ENCODE measurements at regions not wholly inside any gene's neighbourhood (a gene's known extent, or its start where the extent isn't known, plus 50 kb on each side); places are given as distances from the start of the nearest gene placed in this dataset.

GRCh38 chr2:71952572-71953188, 195.0 kb downstream of the CYP26B1 start:
- Histone ChIP-seq H3K9me3 (ENCODE audit: control insufficient read depth, low read length) (peaks cover 1% of the 10 kb centered on the region), H3K27ac (ENCODE audit: low read depth, low read length, severe bottlenecking) (no peak overlapping the region), H3K4me1 (ENCODE audit: control insufficient read depth, insufficient read depth, low read length, poor library complexity, severe bottlenecking) (peaks cover 9% of the 10 kb centered on the region), H3K36me3 (ENCODE audit: control insufficient read depth, insufficient read depth, low read length) (no peaks in the 10 kb centered on the region), H3K4me3 (ENCODE audit: extremely low read depth, insufficient read depth, low read length, poor library complexity, severe bottlenecking) (no peak overlapping the region)
- WGBS, 2 experiments (ENCODE audit: insufficient coverage in 2 of 2), result 86 to 94% methylated on average over 5 to 6 of the region's 6 CpGs

DNA sequence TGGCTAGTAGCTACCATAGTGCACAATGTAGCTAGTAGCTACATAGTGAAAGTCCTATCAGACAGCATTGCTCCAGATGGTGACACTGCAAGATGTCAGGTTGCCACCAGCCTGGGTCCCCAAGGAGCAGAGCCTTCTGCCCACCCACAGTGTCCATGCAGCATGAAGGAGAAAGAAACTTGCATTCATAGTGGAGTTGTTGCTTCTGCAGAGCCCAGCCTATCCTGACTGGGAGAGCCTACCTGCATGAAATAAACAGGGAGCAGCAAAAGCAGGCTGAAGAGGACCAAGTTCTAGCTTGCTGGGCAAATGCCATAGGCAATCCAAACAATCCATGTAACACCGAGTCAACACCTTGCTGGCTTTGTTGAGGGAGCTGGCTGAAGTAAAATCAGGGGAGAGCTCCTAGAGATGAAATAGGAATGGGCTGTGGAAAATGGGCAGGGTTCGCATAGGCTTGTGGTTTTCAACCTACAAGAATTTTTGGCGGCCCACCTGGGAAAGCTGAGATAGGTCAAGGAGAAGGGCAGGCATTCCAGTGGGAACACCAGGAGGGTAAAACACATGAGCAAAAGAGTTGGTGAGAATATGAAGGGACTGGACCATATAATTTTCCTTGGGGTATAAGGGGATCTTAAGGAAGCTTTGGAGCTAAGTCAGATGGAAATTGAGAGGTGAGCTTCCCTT, 195.8 kb downstream of the CYP26B1 start:
- H3K4me1 ChIP-seq (ENCODE audit: control insufficient read depth, insufficient read depth, low read length, poor library complexity, severe bottlenecking), result peaks cover 9% of the 10 kb centered on the region
- H3K27ac ChIP-seq (ENCODE audit: low read depth, low read length, severe bottlenecking), result no peak overlapping the region
- no peaks in the 10 kb centered on the region for H3K36me3 ChIP-seq (ENCODE audit: control insufficient read depth, insufficient read depth, low read length)
- no peaks in the 10 kb centered on the region for H3K9me3 ChIP-seq (ENCODE audit: control insufficient read depth, low read length)
- H3K4me3 ChIP-seq (ENCODE audit: extremely low read depth, insufficient read depth, low read length, poor library complexity, severe bottlenecking), result no peak overlapping the region
- WGBS, 2 experiments (ENCODE audit: insufficient coverage in 2 of 2), result 94 to 100% methylated on average over 2 to 3 of the region's 3 CpGs

DNA sequence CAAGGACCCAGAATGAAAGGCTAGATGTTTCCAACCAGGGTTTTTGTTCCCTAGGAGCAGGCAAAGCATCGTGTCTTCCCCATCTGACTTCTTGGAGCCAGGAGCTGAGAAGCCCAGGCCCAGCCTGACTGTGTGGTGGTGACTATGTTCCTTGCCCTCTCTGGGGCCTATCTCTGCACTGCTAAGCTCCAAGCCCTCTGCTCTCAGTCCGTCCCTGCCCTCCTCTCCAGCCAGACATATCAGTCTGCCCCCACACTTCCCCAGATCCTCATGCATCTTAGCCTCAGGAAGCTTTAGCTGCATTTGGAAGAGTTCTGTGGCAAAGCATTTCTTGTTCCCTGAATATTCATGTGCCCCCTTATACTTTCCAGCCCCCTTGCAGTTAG, 196.6 kb downstream of the CYP26B1 start:
- H3K4me3 ChIP-seq (ENCODE audit: extremely low read depth, insufficient read depth, low read length, poor library complexity, severe bottlenecking), result no peak overlapping the region
- WGBS, 2 experiments (ENCODE audit: insufficient coverage in 2 of 2), result 60 to 92% methylated on average over 1 to 2 of the region's 2 CpGs
- no peaks in the 10 kb centered on the region for H3K36me3 ChIP-seq (ENCODE audit: control insufficient read depth, insufficient read depth, low read length)
- no peaks in the 10 kb centered on the region for H3K9me3 ChIP-seq (ENCODE audit: control insufficient read depth, low read length)
- no peak overlapping the region for H3K27ac ChIP-seq (ENCODE audit: low read depth, low read length, severe bottlenecking)
- peaks cover 9% of the 10 kb centered on the region for H3K4me1 ChIP-seq (ENCODE audit: control insufficient read depth, insufficient read depth, low read length, poor library complexity, severe bottlenecking)

GRCh38 chr2:71950256-71951082, 197.2 kb downstream of the CYP26B1 start:
- Histone ChIP-seq H3K9me3 (ENCODE audit: control insufficient read depth, low read length) (no peaks in the 10 kb centered on the region), H3K36me3 (ENCODE audit: control insufficient read depth, insufficient read depth, low read length) (no peaks in the 10 kb centered on the region), H3K4me1 (ENCODE audit: control insufficient read depth, insufficient read depth, low read length, poor library complexity, severe bottlenecking) (peaks cover 9% of the 10 kb centered on the region), H3K27ac (ENCODE audit: low read depth, low read length, severe bottlenecking) (no peak overlapping the region), H3K4me3 (ENCODE audit: extremely low read depth, insufficient read depth, low read length, poor library complexity, severe bottlenecking) (no peak overlapping the region)
- 71 to 76% methylated on average over 3 of the region's 4 CpGs for WGBS, 2 experiments (ENCODE audit: insufficient coverage in 2 of 2)

- WGBS, 2 experiments (ENCODE audit: insufficient coverage in 2 of 2), result 92 to 100% methylated on average over 1 to 2 of the region's 3 CpGs
- no peak overlapping the region for H3K4me3 ChIP-seq (ENCODE audit: extremely low read depth, insufficient read depth, low read length, poor library complexity, severe bottlenecking)
- H3K27ac ChIP-seq (ENCODE audit: low read depth, low read length, severe bottlenecking), result no peak overlapping the region
These were observed 198.2 kb downstream of the CYP26B1 start for GRCh38 chr2:71949537-71949798.

GRCh38 chr2:71948781-71949536, 198.7 kb downstream of the CYP26B1 start:
- H3K4me1 ChIP-seq (ENCODE audit: control insufficient read depth, insufficient read depth, low read length, poor library complexity, severe bottlenecking), result peaks cover 9% of the 10 kb centered on the region
- no peak overlapping the region for H3K27ac ChIP-seq (ENCODE audit: low read depth, low read length, severe bottlenecking)
- 88 to 90% methylated on average over 9 to 10 of the region's 11 CpGs for WGBS, 2 experiments (ENCODE audit: insufficient coverage in 2 of 2)
- no peak overlapping the region for H3K4me3 ChIP-seq (ENCODE audit: extremely low read depth, insufficient read depth, low read length, poor library complexity, severe bottlenecking)
- no peaks in the 10 kb centered on the region for H3K9me3 ChIP-seq (ENCODE audit: control insufficient read depth, low read length)
- H3K36me3 ChIP-seq (ENCODE audit: control insufficient read depth, insufficient read depth, low read length), result no peaks in the 10 kb centered on the region

More at GRCh38 chr2:71949537-71949798, 198.2 kb downstream of the CYP26B1 start:
- no peaks in the 10 kb centered on the region for H3K9me3 ChIP-seq (ENCODE audit: control insufficient read depth, low read length)
- H3K36me3 ChIP-seq (ENCODE audit: control insufficient read depth, insufficient read depth, low read length), result no peaks in the 10 kb centered on the region
- peaks cover 9% of the 10 kb centered on the region for H3K4me1 ChIP-seq (ENCODE audit: control insufficient read depth, insufficient read depth, low read length, poor library complexity, severe bottlenecking)

DNA sequence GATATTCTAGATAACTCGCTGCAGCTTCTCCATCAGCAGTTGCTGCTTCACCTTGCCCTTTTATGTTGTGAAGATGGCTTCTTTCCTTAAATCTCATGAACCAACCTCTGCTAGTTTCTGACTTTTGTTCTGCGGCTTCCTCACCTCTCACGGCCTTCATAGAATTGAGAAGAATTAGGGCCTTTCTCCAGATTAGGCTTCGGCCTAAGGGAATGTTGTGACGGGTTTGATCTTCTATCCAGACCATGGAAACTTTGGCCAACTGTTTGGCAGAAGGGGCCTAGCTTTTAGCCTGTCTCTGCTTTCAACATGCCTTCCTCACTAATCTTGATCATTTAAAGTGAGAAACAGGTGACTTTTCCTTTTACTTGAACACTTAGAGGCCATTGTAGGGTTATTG, 199.9 kb downstream of the CYP26B1 start:
- peaks cover 9% of the 10 kb centered on the region for H3K4me1 ChIP-seq (ENCODE audit: control insufficient read depth, insufficient read depth, low read length, poor library complexity, severe bottlenecking)
- WGBS, 2 experiments (ENCODE audit: insufficient coverage in 2 of 2), result 80 to 88% methylated on average over 1 to 4 of the region's 5 CpGs
- H3K36me3 ChIP-seq (ENCODE audit: control insufficient read depth, insufficient read depth, low read length), result no peaks in the 10 kb centered on the region
- H3K9me3 ChIP-seq (ENCODE audit: control insufficient read depth, low read length), result no peaks in the 10 kb centered on the region
- H3K4me3 ChIP-seq (ENCODE audit: extremely low read depth, insufficient read depth, low read length, poor library complexity, severe bottlenecking), result no peak overlapping the region
- H3K27ac ChIP-seq (ENCODE audit: low read depth, low read length, severe bottlenecking), result no peak overlapping the region

DNA sequence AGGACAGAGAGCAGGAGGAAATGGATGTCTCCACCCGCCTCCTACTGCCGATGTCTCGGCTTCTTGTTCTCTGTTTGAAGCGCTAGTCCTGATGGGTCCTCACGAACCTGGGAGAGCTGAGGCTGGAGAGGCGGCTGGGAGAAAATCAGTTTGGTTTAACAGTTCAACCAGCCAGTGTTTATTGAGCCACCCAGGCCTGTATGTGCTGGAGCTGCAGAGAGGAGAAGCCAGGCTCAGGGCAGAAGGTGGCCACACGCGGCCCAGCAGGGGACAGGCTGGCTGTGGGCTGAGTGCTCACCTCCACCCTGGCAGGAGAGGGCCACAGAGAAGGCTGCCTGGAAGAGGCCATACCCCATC, 202.1 kb downstream of the CYP26B1 start:
- no peaks in the 10 kb centered on the region for H3K4me1 ChIP-seq (ENCODE audit: control insufficient read depth, insufficient read depth, low read length, poor library complexity, severe bottlenecking)
- no peaks in the 10 kb centered on the region for H3K9me3 ChIP-seq (ENCODE audit: control insufficient read depth, low read length)
- H3K36me3 ChIP-seq (ENCODE audit: control insufficient read depth, insufficient read depth, low read length), result no peaks in the 10 kb centered on the region
- 92 to 97% methylated on average over 5 to 8 of the region's 8 CpGs for WGBS, 2 experiments (ENCODE audit: insufficient coverage in 2 of 2)
- H3K27ac ChIP-seq (ENCODE audit: low read depth, low read length, severe bottlenecking), result no peak overlapping the region
- no peak overlapping the region for H3K4me3 ChIP-seq (ENCODE audit: extremely low read depth, insufficient read depth, low read length, poor library complexity, severe bottlenecking)

DNA sequence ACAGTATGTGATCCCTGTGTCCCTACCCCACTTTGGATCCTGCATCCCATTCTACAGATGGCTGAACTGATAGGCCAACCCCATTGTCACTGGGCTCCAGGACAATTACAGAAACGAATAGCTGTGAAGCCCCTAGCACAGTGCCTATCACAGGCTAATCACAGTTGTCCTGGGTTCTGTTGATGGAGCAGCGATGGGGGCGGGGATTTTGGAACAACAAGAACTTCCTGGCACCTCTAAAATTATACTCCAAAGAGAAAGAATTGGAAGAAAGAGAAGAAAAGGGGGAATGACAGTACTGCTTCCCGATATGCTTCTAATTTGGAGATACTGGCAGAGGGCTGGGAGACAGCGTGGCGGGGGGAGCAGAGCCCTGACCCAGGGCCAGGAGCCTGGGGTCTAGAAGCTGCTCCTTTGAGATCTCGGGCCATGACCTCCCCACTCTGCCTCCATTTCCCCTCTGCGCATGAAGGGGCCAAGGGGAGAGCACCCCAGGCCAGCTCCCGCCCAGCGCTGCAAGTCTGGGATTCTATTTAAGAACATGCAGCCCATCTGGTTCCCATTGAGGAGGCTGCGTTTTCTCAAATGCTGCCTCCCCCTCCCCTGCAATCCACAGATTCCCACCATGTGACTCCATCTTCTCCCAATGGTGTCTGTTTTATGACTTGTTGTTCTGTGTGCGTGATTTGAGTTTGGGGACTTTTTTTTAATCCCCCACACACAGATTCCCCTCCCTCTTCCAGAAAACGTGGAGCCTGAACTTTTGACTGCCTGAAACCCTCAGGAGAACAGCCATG, 202.7 kb downstream of the CYP26B1 start:
- no peak overlapping the region for H3K27ac ChIP-seq (ENCODE audit: low read depth, low read length, severe bottlenecking)
- H3K36me3 ChIP-seq (ENCODE audit: control insufficient read depth, insufficient read depth, low read length), result no peaks in the 10 kb centered on the region
- WGBS, 2 experiments (ENCODE audit: insufficient coverage in 2 of 2), result 89 to 92% methylated on average over 5 to 10 of the region's 13 CpGs
- no peaks in the 10 kb centered on the region for H3K4me1 ChIP-seq (ENCODE audit: control insufficient read depth, insufficient read depth, low read length, poor library complexity, severe bottlenecking)
- no peak overlapping the region for H3K4me3 ChIP-seq (ENCODE audit: extremely low read depth, insufficient read depth, low read length, poor library complexity, severe bottlenecking)
- no peaks in the 10 kb centered on the region for H3K9me3 ChIP-seq (ENCODE audit: control insufficient read depth, low read length)

DNA sequence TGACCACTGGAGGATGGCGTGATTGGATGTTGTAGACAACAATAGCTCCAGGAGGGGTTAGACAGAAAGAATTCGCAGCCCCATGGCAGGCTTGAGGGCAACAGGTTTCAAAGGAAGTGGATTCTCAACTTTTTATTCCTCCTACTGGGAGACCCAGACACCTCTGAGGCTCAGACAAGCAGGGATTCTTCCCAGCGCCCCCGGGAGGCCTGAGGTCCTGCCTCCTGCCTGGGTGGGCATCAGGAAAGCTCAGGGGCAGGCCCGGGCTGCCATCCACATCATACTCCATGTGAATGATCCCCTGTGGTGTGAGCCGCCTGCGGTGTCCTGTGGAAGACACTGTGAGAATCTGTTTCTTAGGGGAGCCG, 203.5 kb downstream of the CYP26B1 start:
- WGBS, 2 experiments (ENCODE audit: insufficient coverage in 2 of 2), result 63 to 80% methylated on average over 2 to 5 of the region's 8 CpGs
- Histone ChIP-seq H3K9me3 (ENCODE audit: control insufficient read depth, low read length) (no peaks in the 10 kb centered on the region), H3K27ac (ENCODE audit: low read depth, low read length, severe bottlenecking) (no peak overlapping the region), H3K4me3 (ENCODE audit: extremely low read depth, insufficient read depth, low read length, poor library complexity, severe bottlenecking) (no peak overlapping the region), H3K4me1 (ENCODE audit: control insufficient read depth, insufficient read depth, low read length, poor library complexity, severe bottlenecking) (no peaks in the 10 kb centered on the region), H3K36me3 (ENCODE audit: control insufficient read depth, insufficient read depth, low read length) (no peaks in the 10 kb centered on the region)
